22Rv1 (cell line): ENCODE measurements at regions not wholly inside any gene's neighbourhood (a gene's known extent, or its start where the extent isn't known, plus 50 kb on each side); places are given as distances from the start of the nearest gene placed in this dataset.

Experiments used
- H3K27ac ChIP-seq: fragments of 450-650 bp; 2 replicates; pipeline ENCODE4 v1.5.1; 2017
- CTCF ChIP-seq: fragments of 450-650 bp; IDR thresholded peaks from 2 replicates; pipeline ENCODE4 v1.5.1; 2017; ENCODE audit warnings: mild to moderate bottlenecking
- ZFX ChIP-seq: fragments of 450-650 bp; IDR thresholded peaks from 2 replicates; pipeline ENCODE4 v1.6.1; 2017; ENCODE audit warnings: antibody characterized with exemption, borderline replicate concordance

DNA sequence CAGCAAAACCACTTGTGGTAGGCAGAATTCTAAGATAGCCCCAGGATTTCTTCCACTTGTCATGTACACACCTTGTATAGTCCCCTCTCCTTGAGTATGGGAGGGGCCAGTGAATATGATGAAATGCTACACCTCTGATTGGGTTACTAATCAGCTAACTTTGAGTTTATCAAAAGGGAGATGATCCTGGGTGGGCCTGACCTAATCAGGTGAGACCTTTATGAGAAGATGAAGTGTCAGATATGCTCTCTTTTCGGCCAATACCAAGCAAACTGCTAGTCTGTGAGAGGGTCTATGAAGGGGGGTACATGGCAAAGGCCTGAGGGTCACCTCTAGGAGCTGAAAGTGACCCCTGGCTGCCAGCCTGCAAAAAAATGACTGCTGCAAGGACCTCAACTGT, 154.3 kb upstream of the CRY1 start:
- no peak overlapping the region for H3K27ac ChIP-seq
- TF ChIP-seq CTCF: no peak
- TF ChIP-seq ZFX: no peak

GRCh38 chr12:107248187-107248586, 154.8 kb upstream of the CRY1 start:
- no peak overlapping the region for H3K27ac ChIP-seq
- TF ChIP-seq CTCF (no peak), ZFX (no peak)

GRCh38 chr12:107251288-107251687, 157.9 kb upstream of the CRY1 start:
- TF ChIP-seq ZFX: no peak
- TF ChIP-seq CTCF: no peak
- H3K27ac ChIP-seq: no peak overlapping the region

DNA sequence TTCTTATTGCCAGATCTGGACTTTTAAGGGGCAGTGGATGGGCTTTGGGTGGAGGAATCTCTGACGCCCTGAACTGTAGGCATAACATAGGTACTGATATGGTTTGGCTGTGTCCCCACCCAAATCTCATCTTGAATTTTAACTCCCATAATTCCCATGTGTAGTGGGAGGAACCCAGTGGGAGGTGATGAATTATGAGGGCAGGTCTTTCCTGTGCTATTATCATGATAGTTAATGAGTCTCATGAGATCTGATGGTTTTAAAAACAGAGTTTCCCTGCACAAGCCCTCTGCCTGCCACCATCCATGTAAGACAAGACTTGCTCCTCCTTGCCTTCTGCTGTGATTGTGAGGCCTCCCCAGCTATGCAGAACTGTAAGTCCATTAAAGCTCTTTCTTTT, 160.0 kb upstream of the CRY1 start:
- TF ChIP-seq CTCF (no peak), ZFX (no peak)
- H3K27ac ChIP-seq: no peak overlapping the region

DNA sequence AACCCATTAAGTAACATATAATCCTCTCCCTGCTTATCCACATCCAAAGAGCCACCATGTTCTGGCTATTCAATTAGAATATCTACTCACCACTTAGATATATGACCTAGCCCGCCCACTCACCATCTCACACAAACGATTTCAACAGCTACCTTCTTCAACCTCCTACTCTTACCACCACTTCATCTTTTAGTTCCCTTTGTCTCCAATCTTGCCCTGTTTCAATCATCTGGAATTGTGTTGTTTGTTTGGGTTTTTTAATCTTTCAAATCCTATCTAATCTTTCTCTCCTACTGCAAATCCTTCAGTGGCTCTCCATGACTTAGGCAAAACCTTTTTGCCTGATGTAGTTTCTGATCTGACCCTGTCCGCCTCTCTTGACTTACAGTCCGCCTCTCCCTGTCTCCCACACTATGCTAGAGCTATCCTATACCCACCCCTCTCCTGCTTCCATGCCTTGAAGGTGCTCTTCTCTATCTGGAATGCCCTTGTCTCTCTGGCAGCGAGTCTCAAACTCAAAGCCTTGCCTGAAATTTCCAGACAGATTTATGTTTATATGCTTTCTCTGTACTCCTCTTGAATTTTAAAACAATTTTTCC, 161.0 kb upstream of the CRY1 start:
- no peak overlapping the region for H3K27ac ChIP-seq
- TF ChIP-seq ZFX: no peak

- TF ChIP-seq CTCF: no peak
- TF ChIP-seq ZFX: no peak
- H3K27ac ChIP-seq: no peak overlapping the region
These were observed 165.4 kb upstream of the CRY1 start for GRCh38 chr12:107258780-107259179.

- no peak for TF ChIP-seq CTCF
- no peak for TF ChIP-seq ZFX
These were observed 170.6 kb upstream of the CRY1 start for GRCh38 chr12:107263980-107264379.

GRCh38 chr12:107264667-107265066, 171.3 kb upstream of the CRY1 start:
- no peak for TF ChIP-seq ZFX
- no peak for TF ChIP-seq CTCF
- no peak overlapping the region for H3K27ac ChIP-seq

More at GRCh38 chr12:107263980-107264379, 170.6 kb upstream of the CRY1 start:
- no peak overlapping the region for H3K27ac ChIP-seq
